CD14-positive monocyte (primary cell): ENCODE measurements at regions not wholly inside any gene's neighbourhood (a gene's known extent, or its start where the extent isn't known, plus 50 kb on each side); places are given as distances from the start of the nearest gene placed in this dataset.

Experiments
- DNase-seq, 3 donors: peaks; one replicate each; pipeline ENCODE4 v3.0.0-alpha.2; 2011 to 2022
- H2AFZ ChIP-seq: 2 replicates; pipeline ENCODE4 v1.6.0; 2012; ENCODE audit warnings: mild to moderate bottlenecking, low read depth, low read length, inconsistent platforms; ENCODE audit not compliant: insufficient read depth, poor library complexity, severe bottlenecking
- H3K27ac ChIP-seq, 2 donors: 1 replicate in 1 of 2; 2 replicates in 1 of 2; pipeline ENCODE4 v1.5.1; 2012 to 2013; ENCODE audit warnings: low read length in 2 of 2, control low read depth in 1 of 2, inconsistent platforms in 1 of 2, low read depth in 1 of 2, mild to moderate bottlenecking in 1 of 2
- H3K27me3 ChIP-seq, 2 donors: one replicate each; pipeline versions ENCODE4 v1.6.0 to v1.6.1; 2011 to 2013; ENCODE audit warnings: low read length in 2 of 2; ENCODE audit not compliant: control insufficient read depth in 2 of 2, insufficient read depth in 2 of 2
- H3K36me3 ChIP-seq, 2 donors: replicated peaks in 1 of 2; 1 replicate in 1 of 2; 2 replicates in 1 of 2; pipeline versions ENCODE4 v1.5.1 to v1.6.1; 2012 to 2013; ENCODE audit warnings: low read length in 2 of 2, control low read depth in 1 of 2, inconsistent platforms in 1 of 2, mild to moderate bottlenecking in 1 of 2; ENCODE audit not compliant: insufficient read depth in 2 of 2, control insufficient read depth in 1 of 2
- H3K4me1 ChIP-seq, 2 donors: 1 replicate in 1 of 2; 2 replicates in 1 of 2; pipeline versions ENCODE4 v1.5.1 to v1.6.1; 2012 to 2013; ENCODE audit warnings: low read length in 2 of 2, control low read depth in 1 of 2, inconsistent platforms in 1 of 2, mild to moderate bottlenecking in 1 of 2, moderate library complexity in 1 of 2; ENCODE audit not compliant: insufficient read depth in 2 of 2, control insufficient read depth in 1 of 2
- H3K4me2 ChIP-seq: replicated peaks from 2 replicates; pipeline ENCODE3; 2012; ENCODE audit warnings: low read length, moderate library complexity, mild to moderate bottlenecking; ENCODE audit not compliant: poor library complexity, severe bottlenecking; ENCODE audit errors: extremely low read depth
- H3K4me3 ChIP-seq, 3 experiments: fragments of 200-600 bp in 1 of 3; sonication (generic) in 1 of 3; replicated peaks in 1 of 3; 1 replicate in 2 of 3; 2 replicates in 1 of 3; pipeline ENCODE4 v1.5.1; 2011 to 2013; ENCODE audit warnings: low read length in 3 of 3, mild to moderate bottlenecking in 3 of 3, control low read depth in 2 of 3, low read depth in 2 of 3, inconsistent platforms in 1 of 3, moderate library complexity in 1 of 3
- H3K79me2 ChIP-seq: 2 replicates; pipeline ENCODE4 v1.6.0; 2012; ENCODE audit warnings: mild to moderate bottlenecking, control low read depth, inconsistent platforms, low read length, moderate library complexity; ENCODE audit not compliant: insufficient read depth
- H3K9ac ChIP-seq: 2 replicates; pipeline ENCODE4 v1.6.0; 2017; ENCODE audit warnings: low read length, mild to moderate bottlenecking; ENCODE audit not compliant: insufficient read depth, poor library complexity, severe bottlenecking
- H3K9me3 ChIP-seq, 2 donors: replicated peaks in 1 of 2; 1 replicate in 1 of 2; 2 replicates in 1 of 2; pipeline versions ENCODE4 v1.5.1 to v1.6.1; 2012 to 2013; ENCODE audit warnings: low read length in 2 of 2, control low read depth in 1 of 2; ENCODE audit not compliant: control insufficient read depth in 1 of 2, insufficient read depth in 1 of 2
- H4K20me1 ChIP-seq: 2 replicates; pipeline ENCODE4 v1.6.0; 2012; ENCODE audit warnings: mild to moderate bottlenecking, low read length, control low read depth, moderate library complexity; ENCODE audit not compliant: insufficient read depth
- H3K27ac Mint-ChIP-seq, 7 donors: one replicate each; pipeline ENCODE4 v1.8.0; 2020; ENCODE audit warnings: mild to moderate bottlenecking in 7 of 7, mixed read lengths in 7 of 7, moderate library complexity in 6 of 7, inconsistent platforms in 2 of 7
- H3K27me3 Mint-ChIP-seq, 3 donors: one replicate each; pipeline ENCODE4 v1.8.0; 2021 to 2022; ENCODE audit warnings: low read depth in 3 of 3, mild to moderate bottlenecking in 3 of 3, mixed read lengths in 3 of 3, moderate library complexity in 3 of 3, inconsistent platforms in 1 of 3
- H3K36me3 Mint-ChIP-seq, 2 donors: one replicate each; pipeline ENCODE4 v1.8.0; 2020; ENCODE audit warnings: mixed read lengths in 2 of 2, inconsistent platforms in 1 of 2, mild to moderate bottlenecking in 1 of 2
- H3K4me1 Mint-ChIP-seq: one replicate; pipeline ENCODE4 v1.8.0; 2020; ENCODE audit warnings: mild to moderate bottlenecking, mixed read lengths
- H3K4me3 Mint-ChIP-seq, 2 donors: one replicate each; pipeline ENCODE4 v1.8.0; 2020; ENCODE audit warnings: mild to moderate bottlenecking in 2 of 2, mixed read lengths in 2 of 2, moderate library complexity in 1 of 2
- H3K9me3 Mint-ChIP-seq, 7 donors: one replicate each; pipeline ENCODE4 v1.8.0; 2020 to 2022; ENCODE audit warnings: mixed read lengths in 7 of 7, mild to moderate bottlenecking in 6 of 7, moderate library complexity in 6 of 7, inconsistent platforms in 2 of 7
- WGBS: methylation state at CpG from one replicate; pipeline ENCODE4 v1.1.5; 2013; ENCODE audit warnings: missing lambda C conversion rate; ENCODE audit not compliant: insufficient coverage; 5-methylcytosine and 5-hydroxymethylcytosine counted together
- intact Hi-C, 2 donors: fragments of 100-400 bp; cut with micrococcal nuclease; formaldehyde crosslinking; loops; one replicate each; pipeline versions ENCODE4 v1.15.0 to v1.15.1; 2023
- TF ChIP-seq, protein P1 (sequence below): fragments of 200-600 bp; IDR thresholded peaks from one replicate; pipeline ENCODE4 v1.8.0; 2022; ENCODE audit warnings: antibody characterized with exemption, mild to moderate bottlenecking

DNA sequence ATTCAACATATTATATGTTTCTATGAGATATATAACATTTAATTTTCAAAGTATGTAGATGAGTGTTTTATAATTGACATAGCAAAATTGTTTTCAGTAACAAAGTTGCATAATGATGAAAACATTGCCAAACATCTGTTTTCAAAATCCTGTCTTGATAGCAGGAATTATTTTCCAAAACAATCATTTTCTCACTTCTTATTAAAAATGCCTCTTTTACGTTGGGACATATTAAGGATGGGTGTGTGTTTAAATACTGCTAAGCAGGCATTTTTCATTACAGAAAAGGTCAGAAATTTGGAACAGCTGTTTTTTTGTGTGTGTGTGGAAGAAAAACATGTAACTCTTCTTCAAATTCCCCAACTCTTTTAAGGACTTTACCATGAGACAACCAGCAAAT is 452.0 kb downstream of the SPRY1 start:
- H3K9me3 Mint-ChIP-seq, result peaks cover 0 to 7% (median 3%) of the 10 kb centered on the region in 7 donors
- Histone ChIP-seq H4K20me1 (no peaks in the 10 kb centered on the region), H3K4me1 (no peaks in the 10 kb centered on the region), H3K27me3 (no peaks in the 10 kb centered on the region), H2AFZ (no peak overlapping the region), H3K9ac (no peak overlapping the region), H3K4me3 (no peak overlapping the region), H3K79me2 (no peaks in the 10 kb centered on the region), H3K9me3 (peaks cover 0 to 5% of the 10 kb centered on the region in 2 donors), H3K4me2 (no peak overlapping the region), H3K36me3 (no peaks in the 10 kb centered on the region), H3K27ac (no peak overlapping the region)
- no CpG with 5 or more reads among the region's 1 CpG for WGBS
- no peak for DNase-seq
- H3K36me3 Mint-ChIP-seq, result no peaks in the 10 kb centered on the region
- intact Hi-C loops, result no loop called here
- H3K27me3 Mint-ChIP-seq, result peaks cover 0 to 2% (median 0%) of the 10 kb centered on the region in 3 donors
- TF ChIP-seq, protein P1, sequence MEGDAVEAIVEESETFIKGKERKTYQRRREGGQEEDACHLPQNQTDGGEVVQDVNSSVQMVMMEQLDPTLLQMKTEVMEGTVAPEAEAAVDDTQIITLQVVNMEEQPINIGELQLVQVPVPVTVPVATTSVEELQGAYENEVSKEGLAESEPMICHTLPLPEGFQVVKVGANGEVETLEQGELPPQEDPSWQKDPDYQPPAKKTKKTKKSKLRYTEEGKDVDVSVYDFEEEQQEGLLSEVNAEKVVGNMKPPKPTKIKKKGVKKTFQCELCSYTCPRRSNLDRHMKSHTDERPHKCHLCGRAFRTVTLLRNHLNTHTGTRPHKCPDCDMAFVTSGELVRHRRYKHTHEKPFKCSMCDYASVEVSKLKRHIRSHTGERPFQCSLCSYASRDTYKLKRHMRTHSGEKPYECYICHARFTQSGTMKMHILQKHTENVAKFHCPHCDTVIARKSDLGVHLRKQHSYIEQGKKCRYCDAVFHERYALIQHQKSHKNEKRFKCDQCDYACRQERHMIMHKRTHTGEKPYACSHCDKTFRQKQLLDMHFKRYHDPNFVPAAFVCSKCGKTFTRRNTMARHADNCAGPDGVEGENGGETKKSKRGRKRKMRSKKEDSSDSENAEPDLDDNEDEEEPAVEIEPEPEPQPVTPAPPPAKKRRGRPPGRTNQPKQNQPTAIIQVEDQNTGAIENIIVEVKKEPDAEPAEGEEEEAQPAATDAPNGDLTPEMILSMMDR, result no peak
- H3K4me3 Mint-ChIP-seq, result no peak overlapping the region
- H3K4me1 Mint-ChIP-seq, result no peaks in the 10 kb centered on the region
- H3K27ac Mint-ChIP-seq, result no peak overlapping the region

DNA sequence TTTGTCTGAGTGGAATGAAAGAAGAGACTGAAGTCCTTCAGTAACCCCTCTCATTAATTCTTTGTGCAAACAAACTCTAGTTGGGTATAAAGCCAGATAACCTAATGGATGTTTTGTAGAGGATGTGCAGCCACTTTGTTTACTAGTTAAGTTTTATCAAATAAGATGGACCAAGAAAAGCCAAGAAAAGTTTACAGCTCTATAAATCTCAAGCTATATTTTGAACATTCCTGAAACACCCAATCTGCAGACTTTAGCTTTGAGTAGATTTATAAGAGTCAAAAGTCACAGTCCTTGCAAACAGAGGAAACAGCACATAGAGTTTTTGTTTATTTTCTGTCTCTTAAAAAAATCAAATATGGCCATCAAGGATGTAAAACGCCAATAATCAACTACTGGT is 452.9 kb downstream of the SPRY1 start:
- Histone ChIP-seq H3K9me3 (peaks cover 0 to 3% of the 10 kb centered on the region in 2 donors), H3K79me2 (no peaks in the 10 kb centered on the region), H3K27me3 (no peaks in the 10 kb centered on the region), H3K4me1 (no peaks in the 10 kb centered on the region), H3K4me3 (no peak overlapping the region), H4K20me1 (no peaks in the 10 kb centered on the region), H2AFZ (no peak overlapping the region), H3K27ac (no peak overlapping the region), H3K4me2 (no peak overlapping the region), H3K36me3 (no peaks in the 10 kb centered on the region), H3K9ac (no peak overlapping the region)
- H3K9me3 Mint-ChIP-seq, result peaks cover 0 to 6% (median 3%) of the 10 kb centered on the region in 7 donors
- intact Hi-C loops, result no loop called here
- no peak for DNase-seq
- no peak overlapping the region for H3K4me3 Mint-ChIP-seq
- H3K27me3 Mint-ChIP-seq, result no peaks in the 10 kb centered on the region
- no peak overlapping the region for H3K27ac Mint-ChIP-seq
- H3K36me3 Mint-ChIP-seq, result no peaks in the 10 kb centered on the region
- no CpG with 5 or more reads among the region's 1 CpG for WGBS
- no peaks in the 10 kb centered on the region for H3K4me1 Mint-ChIP-seq
- TF ChIP-seq, protein P1, result no peak
